Lung (tissue), 11 donors: ENCODE measurements at regions not wholly inside any gene's neighbourhood (a gene's known extent, or its start where the extent isn't known, plus 50 kb on each side); places are given as distances from the start of the nearest gene placed in this dataset.

Experiments
- ATAC-seq: fragments of 200-7000 bp; cut with Tn5 transposase; one replicate; pipeline ENCODE4 v1.9.1; 2020; ENCODE audit warnings: moderate number of reproducible peaks; ENCODE audit not compliant: insufficient read depth, low FRiP score
- DNase-seq, 3 donors: peaks; one replicate each; pipeline ENCODE4 v3.0.0-alpha.2; 2013 to 2017
- H3K27ac ChIP-seq, 2 donors: one replicate each; pipeline ENCODE4 v1.5.1; 2013; ENCODE audit warnings: mild to moderate bottlenecking in 2 of 2, moderate library complexity in 2 of 2, control low read depth in 1 of 2, inconsistent platforms in 1 of 2, low read depth in 1 of 2, low read length in 1 of 2
- H3K27me3 ChIP-seq, 3 donors: one replicate each; pipeline ENCODE4 v1.5.1; 2013; ENCODE audit warnings: low read length in 2 of 3; ENCODE audit not compliant: control insufficient read depth in 3 of 3, insufficient read depth in 3 of 3
- H3K36me3 ChIP-seq, 4 donors: one replicate each; pipeline ENCODE4 v1.5.1; 2013; ENCODE audit warnings: low read length in 4 of 4, mild to moderate bottlenecking in 1 of 4, moderate library complexity in 1 of 4; ENCODE audit not compliant: control insufficient read depth in 4 of 4, insufficient read depth in 4 of 4
- H3K4me1 ChIP-seq, 5 donors: one replicate each; pipeline ENCODE4 v1.5.1; 2013; ENCODE audit warnings: low read length in 5 of 5, mild to moderate bottlenecking in 2 of 5, moderate library complexity in 1 of 5; ENCODE audit not compliant: control insufficient read depth in 5 of 5, insufficient read depth in 5 of 5
- H3K4me3 ChIP-seq: one replicate; pipeline ENCODE4 v1.5.1; 2013; ENCODE audit warnings: mild to moderate bottlenecking, control low read depth, moderate library complexity
- H3K9ac ChIP-seq, 2 donors: one replicate each; pipeline ENCODE4 v1.5.1; 2013; ENCODE audit warnings: low read length in 2 of 2, control low read depth in 1 of 2; ENCODE audit not compliant: insufficient read depth in 1 of 2
- H3K9me3 ChIP-seq, 4 donors: one replicate each; pipeline ENCODE4 v1.5.1; 2013; ENCODE audit warnings: low read length in 3 of 4, mild to moderate bottlenecking in 1 of 4, moderate library complexity in 1 of 4; ENCODE audit not compliant: control insufficient read depth in 4 of 4, insufficient read depth in 3 of 4
- CTCF ChIP-seq: IDR thresholded peaks from 2 replicates; pipeline ENCODE4 v1.5.1; 2012; ENCODE audit warnings: mild to moderate bottlenecking; ENCODE audit errors: control extremely low read depth, extremely low read depth
- WGBS, 2 donors: extraction: QIAGEN DNeasy Blood & Tissue Kit; methylation state at CpG; one replicate each; pipeline ENCODE4 v1.1.7; 2013; 5-methylcytosine and 5-hydroxymethylcytosine counted together
- donor health status: control.
- donor health status: control.
- donor health status: Bipolar disorder and iron deficiency.
- donor health status: healthy.
- donor health status: DM: yes; HTN: yes; CAD: no.

GRCh38 chr3:81891055-81891895 is 129.8 kb upstream of the GBE1 start:
- Histone ChIP-seq H3K9me3 (no peaks in the 10 kb centered on the region), H3K27ac (no peak overlapping the region), H3K4me3 (no peak overlapping the region), H3K9ac (no peak overlapping the region), H3K36me3 (no peaks in the 10 kb centered on the region), H3K4me1 (peaks cover 0 to 9% (median 3%) of the 10 kb centered on the region in 5 donors), H3K27me3 (no peaks in the 10 kb centered on the region)
- ATAC-seq = no peak
- DNase-seq = no peak
- WGBS, 2 donors = 76 to 87% methylated on average over 8 of the region's 8 CpGs
- TF ChIP-seq CTCF = no peak

- 80 to 88% methylated on average over 6 of the region's 6 CpGs for WGBS, 2 donors
Observed at GRCh38 chr3:81888914-81889557, 127.6 kb upstream of the GBE1 start.

GRCh38 chr3:81887448-81887847 is 126.0 kb upstream of the GBE1 start:
- TF ChIP-seq CTCF = no peak
- H3K9me3 ChIP-seq = no peaks in the 10 kb centered on the region
- H3K36me3 ChIP-seq = no peaks in the 10 kb centered on the region
- no peaks in the 10 kb centered on the region for H3K27me3 ChIP-seq
- ATAC-seq = no peak
- H3K4me3 ChIP-seq = no peak overlapping the region
- no peak for DNase-seq
- H3K4me1 ChIP-seq = peaks cover 0 to 9% (median 3%) of the 10 kb centered on the region in 5 donors
- H3K27ac ChIP-seq = no peak overlapping the region
- no peak overlapping the region for H3K9ac ChIP-seq

More at GRCh38 chr3:81888914-81889557, 127.6 kb upstream of the GBE1 start:
- no peak overlapping the region for H3K9ac ChIP-seq
- DNase-seq (peak; percentile 18 to 84 (median 79)), ATAC-seq (no peak)
- peaks cover 0 to 9% (median 3%) of the 10 kb centered on the region in 5 donors for H3K4me1 ChIP-seq
- TF ChIP-seq CTCF = no peak
- no peaks in the 10 kb centered on the region for H3K9me3 ChIP-seq
- H3K27ac ChIP-seq = no peak overlapping the region
- H3K27me3 ChIP-seq = no peaks in the 10 kb centered on the region
- no peak overlapping the region for H3K4me3 ChIP-seq
- no peaks in the 10 kb centered on the region for H3K36me3 ChIP-seq
